ENCODE measurements at regions not wholly inside any gene's neighbourhood (a gene's known extent, or its start where the extent isn't known, plus 50 kb on each side); places are given as distances from the start of the nearest gene placed in this dataset.

- Histone ChIP-seq H4K20me1 (replicated peaks; ENCODE audit: control insufficient read depth, insufficient read depth, low read length) (no peaks in the 10 kb centered on the region), H3K9ac (ENCODE audit: insufficient read depth in 1 of 2, low read depth in 2 of 2, low read length in 2 of 2) (no peak overlapping the region), H3K9me1 (ENCODE audit: control insufficient read depth, insufficient read depth, low read length) (no peaks in the 10 kb centered on the region), H3K9me3 (replicated peaks; ENCODE audit: control insufficient read depth, insufficient read depth, low read depth, low read length) (no peaks in the 10 kb centered on the region), H2AFZ (ENCODE audit: low read depth, low read length) (no peak overlapping the region), H3K79me2 (ENCODE audit: control insufficient read depth, insufficient read depth, low read length) (no peaks in the 10 kb centered on the region), H3K4me2 (ENCODE audit: insufficient read depth, low read length) (no peak overlapping the region), H3K27ac (ENCODE audit: extremely low read depth, low read depth, low read length) (no peak overlapping the region), H3K4me1 (replicated peaks in 1 of 2; ENCODE audit: control insufficient read depth in 2 of 2, insufficient read depth in 2 of 2, low read length in 2 of 2) (no peaks in the 10 kb centered on the region), H3K27me3 (ENCODE audit: control insufficient read depth in 2 of 2, insufficient read depth in 2 of 2, low read length in 2 of 2) (peaks cover 8 to 16% of the 10 kb centered on the region in 2 experiments; a peak in 4 of 5 replicates), H3K36me3 (ENCODE audit: control insufficient read depth, insufficient read depth, low read length) (no peaks in the 10 kb centered on the region), H3K4me3 (no peak overlapping the region)
- ChIA-PET CTCF (ENCODE audit: low intra/inter-chr PET ratio) (no interaction called here), POLR2A (interaction anchor here (1.0 kb wide), 1 partner anchor 20 kb away, joined by 3 read pairs; no protein-coding TSS in a partner anchor)
- in situ Hi-C loops (cut with MboI): no loop called here
- intact Hi-C loops (cut with micrococcal nuclease): no loop called here
- ATAC-seq (no peak), FAIRE-seq (no peak), DNase-seq (ENCODE audit: extremely low read depth in 1 of 4, low spot score in 3 of 4) (no peak)
- no TSS peak for BruUV-seq (replicated peaks)
- WGBS (ENCODE audit: insufficient coverage, low coverage, missing lambda C conversion rate): 0% methylated on average over 2 of the region's 2 CpGs
- no peak for TF ChIP-seq ZNF324 (CRISPR knock-in tag; IDR thresholded peaks at IDR 0.05)
- no peak for TF ChIP-seq ZHX1 (conservative IDR thresholded peaks at IDR 0.05; ENCODE audit: low read length)
- no peak for TF ChIP-seq ZNF12 (CRISPR knock-in tag; IDR thresholded peaks at IDR 0.05)
- no peak for TF ChIP-seq ZNF707 (CRISPR knock-in tag; conservative IDR thresholded peaks at IDR 0.05)
- no peak for TF ChIP-seq CHD7 (IDR thresholded peaks at IDR 0.05; ENCODE audit: low read depth, low read length)
- no peak for TF ChIP-seq DIDO1 (tag; IDR thresholded peaks at IDR 0.05; ENCODE audit: low read depth)
- no peak for TF ChIP-seq CHCHD3 (CRISPR knock-in tag; IDR thresholded peaks at IDR 0.05)
- no peak for TF ChIP-seq CBFB (CRISPR knock-in tag; IDR thresholded peaks at IDR 0.05)
- TF ChIP-seq IRF1 (CRISPR knock-in tag; IDR thresholded peaks at IDR 0.05; ENCODE audit: borderline replicate concordance): no peak
Measured at GRCh38 chr16:22732400-22732799, 81.6 kb upstream of the HS3ST2 start.

Measured in K562 (cell line).